ENCODE measurements at regions not wholly inside any gene's neighbourhood (a gene's known extent, or its start where the extent isn't known, plus 50 kb on each side); places are given as distances from the start of the nearest gene placed in this dataset.

DNA sequence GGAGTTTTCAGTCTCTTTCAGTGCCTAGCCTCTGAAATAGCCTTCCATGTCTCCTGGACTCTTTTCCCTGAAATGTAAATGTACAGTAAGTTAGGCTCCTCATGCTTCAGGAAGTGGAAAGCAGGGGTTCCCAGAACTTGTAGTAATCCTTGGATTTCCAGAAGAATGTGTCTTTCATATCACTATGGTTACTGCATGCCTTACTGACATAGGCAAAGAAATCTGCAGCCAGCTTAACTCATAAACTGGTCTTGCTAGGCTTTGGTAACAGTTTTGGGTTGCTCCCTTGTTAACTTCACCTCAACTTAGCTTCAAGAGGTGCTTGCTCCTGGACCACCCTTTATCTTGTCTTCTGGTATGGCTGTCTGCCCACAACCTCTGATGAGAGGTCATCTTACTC lies 686.8 kb upstream of the DDX18 start:
- no peak overlapping the region for H3K4me2 ChIP-seq (ENCODE audit: insufficient read depth in 1 of 2, low read depth in 2 of 2, low read length in 2 of 2)
- no peak overlapping the region for H3K4ac ChIP-seq (replicated peaks; ENCODE audit: insufficient read length, low read depth, low read length)
- H2BK12ac ChIP-seq (ENCODE audit: low read depth, low read length), result no peak overlapping the region
- no peak overlapping the region for H4K8ac ChIP-seq (ENCODE audit: extremely low read depth, insufficient read depth, low read length)
- no peak overlapping the region for H2BK120ac ChIP-seq (replicated peaks; ENCODE audit: low read depth, low read length)
- H3K27me3 ChIP-seq (replicated peaks in 1 of 4; ENCODE audit: control insufficient read depth in 3 of 4, extremely low read depth in 1 of 4, insufficient read depth in 3 of 4, low read length in 3 of 4), result no peaks in the 10 kb centered on the region
- no peak overlapping the region for H2AFZ ChIP-seq (ENCODE audit: low read length)
- H3K9ac ChIP-seq (replicated peaks in 1 of 4; ENCODE audit: extremely low read depth in 1 of 4, low read depth in 3 of 4, low read length in 3 of 4), result no peak overlapping the region
- H3K23me2 ChIP-seq (ENCODE audit: low read depth, low read length), result no peaks in the 10 kb centered on the region
- no peaks in the 10 kb centered on the region for H3K79me1 ChIP-seq (ENCODE audit: low read depth, low read length)
- no peaks in the 10 kb centered on the region for H3K36me3 ChIP-seq (ENCODE audit: control insufficient read depth in 2 of 4, insufficient read depth in 4 of 4, low read length in 3 of 4)
- no peak for FAIRE-seq
- H4K91ac ChIP-seq (replicated peaks; ENCODE audit: insufficient read length, low read length), result no peak overlapping the region
- no peak overlapping the region for H2BK5ac ChIP-seq (ENCODE audit: low read depth, low read length)
- H3K4me3 ChIP-seq (ENCODE audit: extremely low read depth in 1 of 4, insufficient read depth in 2 of 4, low read depth in 3 of 4, low read length in 4 of 4), result no peak overlapping the region
- no peaks in the 10 kb centered on the region for H3K4me1 ChIP-seq (replicated peaks in 1 of 4; ENCODE audit: control insufficient read depth in 3 of 4, insufficient read depth in 4 of 4, low read length in 3 of 4)
- no peak overlapping the region for H3K56ac ChIP-seq (replicated peaks; ENCODE audit: insufficient read length, low read depth, low read length)
- H3K18ac ChIP-seq (ENCODE audit: extremely low read depth, low read length), result no peak overlapping the region
- H2BK20ac ChIP-seq (ENCODE audit: low read length), result no peak overlapping the region
- H4K20me1 ChIP-seq (replicated peaks in 1 of 2; ENCODE audit: control insufficient read depth in 1 of 2, insufficient read depth in 2 of 2, low read length in 2 of 2), result no peaks in the 10 kb centered on the region
- no peak for DNase-seq (ENCODE audit: low read depth in 1 of 2, low spot score in 2 of 2)
- no peak overlapping the region for H2BK15ac ChIP-seq (ENCODE audit: low read length)
- POLR2A ChIA-PET (ENCODE audit: partially characterized antibody), result no interaction called here
- no peak overlapping the region for H3K14ac ChIP-seq (ENCODE audit: insufficient read length)
- H4K5ac ChIP-seq (ENCODE audit: insufficient read length, low read depth, low read length), result no peak overlapping the region
- no peak overlapping the region for H2AK5ac ChIP-seq (ENCODE audit: low read depth, low read length)
- no peak overlapping the region for H3K23ac ChIP-seq (ENCODE audit: insufficient read length)
- H3K9me3 ChIP-seq (ENCODE audit: insufficient read depth in 2 of 2, low read depth in 1 of 2, low read length in 1 of 2), result peaks cover 2 to 4% of the 10 kb centered on the region in 2 experiments; a peak in 1 of 4 replicates
- no peak for TF ChIP-seq SUZ12 (IDR thresholded peaks at IDR 0.05; ENCODE audit: low read length)
- TF ChIP-seq, protein P1, sequence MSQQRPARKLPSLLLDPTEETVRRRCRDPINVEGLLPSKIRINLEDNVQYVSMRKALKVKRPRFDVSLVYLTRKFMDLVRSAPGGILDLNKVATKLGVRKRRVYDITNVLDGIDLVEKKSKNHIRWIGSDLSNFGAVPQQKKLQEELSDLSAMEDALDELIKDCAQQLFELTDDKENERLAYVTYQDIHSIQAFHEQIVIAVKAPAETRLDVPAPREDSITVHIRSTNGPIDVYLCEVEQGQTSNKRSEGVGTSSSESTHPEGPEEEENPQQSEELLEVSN (IDR thresholded peaks at IDR 0.05), result no peak
- H3K79me2 ChIP-seq (ENCODE audit: control insufficient read depth in 1 of 2, insufficient read depth in 2 of 2, low read length in 2 of 2), result no peaks in the 10 kb centered on the region
- H3K27ac ChIP-seq (ENCODE audit: low read depth, low read length), result no peak overlapping the region
- CTCF ChIA-PET (ENCODE audit: partially characterized antibody), result interaction anchor here (1.0 kb wide), 1 partner anchor 8 kb away, joined by 3 read pairs; no protein-coding TSS in a partner anchor
